GM19043 (cell line): ENCODE measurements at regions not wholly inside any gene's neighbourhood (a gene's known extent, or its start where the extent isn't known, plus 50 kb on each side); places are given as distances from the start of the nearest gene placed in this dataset.
"Not testable (repeated sequence)": the region's sequence is repeated elsewhere in the genome, so short reads cannot be mapped to it uniquely, and the experiment has no call there.

Experiments used
- ATAC-seq: cut with Tn5 transposase; IDR thresholded peaks from one replicate; pipeline ENCODE4 v1.9.1; 2021; ENCODE audit warnings: low read depth; ENCODE audit not compliant: unreplicated experiment

GRCh38 chr11:45392591-45393091, 106.5 kb upstream of the SYT13 start:
- no peak for ATAC-seq

DNA sequence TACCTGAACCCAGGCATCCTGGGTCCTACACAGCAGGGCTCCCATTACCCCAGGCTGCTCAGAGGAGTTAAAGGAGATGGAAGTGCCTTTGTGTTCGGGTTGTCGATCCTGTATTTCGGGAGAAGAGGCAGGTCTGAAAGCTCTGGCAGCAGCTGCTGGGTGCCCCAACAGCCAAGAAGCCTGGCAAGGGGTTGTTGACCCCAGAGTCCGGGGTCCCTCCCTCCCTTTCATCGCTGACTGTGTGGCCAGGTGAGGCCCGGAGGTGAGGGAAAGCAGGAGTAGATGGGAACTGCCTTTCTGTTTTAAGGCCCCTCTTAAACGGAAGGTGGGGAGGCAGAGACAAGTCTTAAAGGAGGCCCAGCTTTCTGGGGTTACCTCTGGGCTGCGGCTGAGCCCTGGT, 106.0 kb upstream of the SYT13 start:
- ATAC-seq, result no peak

GRCh38 chr11:45391168-45391850, 105.2 kb upstream of the SYT13 start:
- no peak for ATAC-seq

DNA sequence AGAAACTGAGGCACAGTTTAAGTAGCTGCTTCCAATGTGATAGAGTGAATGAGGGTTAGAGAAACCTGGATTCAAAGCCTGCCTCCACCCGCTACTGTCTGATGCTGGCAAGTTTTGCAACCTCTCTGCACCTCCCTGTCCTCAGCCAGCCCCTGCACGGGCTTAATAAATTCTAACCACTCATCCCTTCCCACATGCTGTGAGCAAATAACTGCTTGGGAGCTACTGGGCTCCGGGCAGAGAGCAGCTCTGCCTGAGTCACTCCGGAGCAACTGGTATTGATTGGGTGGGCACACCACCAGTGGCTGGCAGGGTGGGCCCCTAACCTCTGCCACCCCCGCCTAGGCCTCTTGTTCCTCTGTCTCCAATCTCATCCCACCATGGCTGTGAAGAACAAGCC, 104.3 kb upstream of the SYT13 start:
- ATAC-seq, result no peak

DNA sequence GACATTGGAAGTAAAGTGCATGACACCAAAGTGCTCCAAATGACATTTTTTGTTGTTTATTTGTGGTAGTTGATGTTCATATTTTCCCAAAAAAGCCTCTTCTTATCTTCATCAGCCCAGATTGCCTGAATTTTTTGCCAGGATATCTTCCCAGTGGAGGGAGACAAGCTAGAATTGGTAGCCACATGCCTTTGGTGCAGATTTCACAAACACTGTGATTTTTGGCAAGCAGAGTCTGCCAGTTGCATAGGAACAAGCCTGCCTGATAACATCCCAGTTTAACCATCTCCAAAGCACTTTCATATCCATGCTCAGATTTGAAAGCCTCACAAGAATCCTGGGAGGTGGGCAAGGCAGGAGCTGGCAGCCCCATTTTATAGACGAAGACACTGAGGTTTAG, 102.3 kb upstream of the SYT13 start:
- ATAC-seq, result no peak

GRCh38 chr11:45387885-45388284, 101.7 kb upstream of the SYT13 start:
- ATAC-seq, result not testable (repeated sequence)

- no peak for ATAC-seq
Measured at GRCh38 chr11:45386972-45387371, 100.8 kb upstream of the SYT13 start.

GRCh38 chr11:45385844-45386243, 99.7 kb upstream of the SYT13 start:
- ATAC-seq, result no peak

- no peak for ATAC-seq
Measured at GRCh38 chr11:45385423-45385822, 99.3 kb upstream of the SYT13 start.

GRCh38 chr11:45384711-45385241, 98.6 kb upstream of the SYT13 start:
- no peak for ATAC-seq

- ATAC-seq, result no peak
Measured at GRCh38 chr11:45384016-45384415, 97.9 kb upstream of the SYT13 start.

DNA sequence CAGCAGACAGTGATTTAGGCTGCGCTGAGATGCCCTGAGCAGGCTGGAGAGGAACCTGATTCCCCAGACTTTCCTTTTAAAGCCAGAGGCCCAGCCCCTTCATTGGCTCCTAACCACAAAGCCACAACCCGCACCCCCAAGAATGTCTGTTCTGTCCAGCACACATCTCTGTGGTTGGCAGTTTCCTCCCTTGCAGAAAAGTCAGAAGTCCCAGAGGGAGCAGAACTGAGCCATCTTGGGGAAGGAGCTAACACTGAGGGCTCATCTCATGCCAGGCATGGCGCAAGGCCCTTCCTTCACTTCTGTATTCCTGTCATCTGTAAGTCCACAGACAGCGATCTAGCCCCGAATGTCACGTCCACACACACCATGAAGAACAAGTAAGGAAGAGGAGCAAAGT, 97.1 kb upstream of the SYT13 start:
- ATAC-seq, result no peak

DNA sequence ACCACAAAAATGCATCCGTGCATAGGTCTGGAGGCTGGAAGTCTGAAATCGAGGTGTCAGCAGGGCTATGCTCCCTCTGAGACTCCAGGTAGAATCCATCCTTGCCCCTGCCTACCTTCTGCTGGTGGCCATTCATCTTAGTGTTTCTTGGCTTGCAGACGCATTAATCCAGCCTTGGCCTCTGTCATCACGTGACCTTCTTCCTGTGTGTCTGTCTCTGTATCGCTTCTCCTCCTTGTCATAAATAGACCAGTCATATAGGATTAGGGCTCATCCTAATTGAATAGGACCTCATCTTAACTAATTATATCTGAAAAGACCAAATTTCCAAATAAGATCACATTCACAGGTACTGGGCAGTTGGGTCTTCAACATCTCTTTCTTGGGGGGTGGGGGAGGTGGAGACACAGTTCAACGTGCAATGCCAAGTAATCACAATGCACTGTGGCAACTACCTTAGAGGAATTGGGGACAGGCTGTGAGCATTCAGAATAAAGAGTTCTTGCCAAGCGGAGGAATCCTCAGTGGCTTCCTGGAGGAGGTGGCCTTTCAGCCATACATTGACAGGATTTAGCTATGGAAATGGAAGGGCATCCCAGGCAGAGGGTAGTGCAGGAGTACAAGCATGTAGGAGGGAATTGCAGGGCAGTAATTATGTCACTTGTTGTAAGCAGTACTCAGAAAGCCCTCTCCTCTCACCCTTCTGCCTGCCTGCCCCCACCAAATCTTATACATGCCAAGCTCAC, 96.2 kb upstream of the SYT13 start:
- ATAC-seq, result no peak

DNA sequence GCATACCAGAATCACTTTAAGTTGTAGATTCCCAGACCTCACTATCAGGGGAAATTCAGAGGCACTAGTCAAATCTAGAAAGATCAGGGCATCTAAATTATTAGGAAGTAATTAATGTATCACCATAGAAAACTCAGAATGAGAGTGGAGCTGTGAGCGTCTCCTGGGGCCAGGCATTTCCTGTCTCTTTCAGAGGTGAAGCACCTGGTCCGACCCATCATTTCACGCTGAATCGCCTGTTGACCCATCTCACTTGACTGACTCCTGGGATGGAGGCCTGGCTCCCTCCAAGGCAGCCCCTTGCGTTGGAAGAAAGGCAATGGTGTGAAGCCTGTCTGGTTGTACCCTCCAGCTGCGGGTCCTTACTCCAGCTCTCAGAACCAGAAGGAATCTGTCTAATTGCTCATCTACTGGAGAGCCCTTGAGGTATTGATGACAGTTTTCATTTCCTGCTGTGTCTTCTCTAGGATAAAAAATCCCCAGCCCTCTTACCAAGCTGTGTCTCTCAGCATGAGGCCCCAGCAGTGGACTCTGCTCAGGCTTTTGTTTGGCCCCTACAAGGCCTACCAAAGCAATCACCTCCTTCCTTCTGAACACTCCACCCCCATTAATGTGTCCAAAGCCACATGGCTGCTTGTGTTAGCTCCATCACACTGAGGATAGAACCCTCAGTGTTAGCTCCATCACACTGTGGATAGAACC, 93.2 kb upstream of the SYT13 start:
- no peak for ATAC-seq

- ATAC-seq, result no peak
Measured at GRCh38 chr11:45378516-45378915, 92.4 kb upstream of the SYT13 start.

DNA sequence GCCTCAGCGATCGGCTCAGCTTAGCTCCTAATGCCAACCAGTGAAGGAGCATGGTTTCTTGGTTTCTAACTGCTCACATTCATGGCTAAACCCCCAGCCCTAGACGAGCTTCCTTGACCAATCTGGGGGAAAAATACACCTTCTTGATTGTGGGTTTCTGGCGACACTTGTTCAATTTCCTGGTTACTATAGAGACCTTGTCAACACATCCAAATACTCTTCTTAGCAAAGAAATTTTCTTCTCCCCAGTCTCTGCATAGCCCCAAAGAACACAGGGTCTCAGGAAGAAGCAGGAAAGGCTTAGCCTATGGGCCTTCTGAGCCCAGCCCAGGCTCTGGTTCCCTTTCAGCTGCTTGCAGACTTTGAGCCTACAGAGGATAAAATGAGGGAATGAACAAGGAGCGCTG, 88.5 kb upstream of the SYT13 start:
- no peak for ATAC-seq

DNA sequence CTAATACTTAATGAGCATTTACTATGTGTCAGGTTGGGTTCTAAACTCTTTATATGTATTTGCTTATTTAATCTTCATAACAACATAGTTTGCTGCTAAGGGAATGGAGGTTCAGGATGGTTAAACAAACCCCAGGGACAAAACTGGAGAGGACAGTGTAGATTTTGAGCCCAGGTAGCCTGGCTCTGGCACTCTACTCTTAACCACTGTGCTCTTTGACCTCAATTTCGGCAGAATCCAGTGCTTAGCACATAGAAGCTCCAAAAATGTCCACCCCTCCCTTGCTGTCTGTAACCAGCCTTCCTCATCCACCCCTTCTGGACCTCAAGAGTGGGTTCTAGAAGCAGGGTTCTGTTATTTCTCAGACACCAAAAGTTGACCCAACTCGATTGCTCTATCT, 88.0 kb upstream of the SYT13 start:
- ATAC-seq, result no peak

DNA sequence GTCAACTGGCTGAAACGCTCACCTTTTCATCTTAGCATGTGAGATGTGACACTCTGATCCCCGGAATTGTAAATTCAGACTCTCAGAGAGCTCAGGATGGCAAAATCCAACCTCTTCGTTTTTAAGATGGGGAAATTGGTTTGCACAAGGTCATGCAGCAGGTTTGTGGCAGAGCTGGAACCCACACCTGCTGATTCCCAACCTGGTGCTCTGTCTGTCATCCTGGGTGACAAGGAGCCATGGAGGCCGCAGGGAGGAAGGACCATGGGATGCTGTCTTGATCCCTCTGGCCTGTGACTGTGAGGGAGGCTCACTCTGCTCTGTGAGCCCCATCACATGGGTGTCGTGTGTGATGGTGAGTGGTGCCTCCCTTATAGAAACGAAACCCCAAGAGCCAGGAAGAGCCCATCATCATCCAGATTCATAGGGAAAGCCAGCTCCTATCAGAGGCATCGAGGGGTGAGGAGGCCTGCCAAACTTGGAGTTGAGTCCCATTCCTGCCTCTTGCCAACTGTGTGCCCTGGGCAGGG, 87.4 kb upstream of the SYT13 start:
- no peak for ATAC-seq

GRCh38 chr11:45372414-45372813, 86.3 kb upstream of the SYT13 start:
- ATAC-seq, result not testable (repeated sequence)

DNA sequence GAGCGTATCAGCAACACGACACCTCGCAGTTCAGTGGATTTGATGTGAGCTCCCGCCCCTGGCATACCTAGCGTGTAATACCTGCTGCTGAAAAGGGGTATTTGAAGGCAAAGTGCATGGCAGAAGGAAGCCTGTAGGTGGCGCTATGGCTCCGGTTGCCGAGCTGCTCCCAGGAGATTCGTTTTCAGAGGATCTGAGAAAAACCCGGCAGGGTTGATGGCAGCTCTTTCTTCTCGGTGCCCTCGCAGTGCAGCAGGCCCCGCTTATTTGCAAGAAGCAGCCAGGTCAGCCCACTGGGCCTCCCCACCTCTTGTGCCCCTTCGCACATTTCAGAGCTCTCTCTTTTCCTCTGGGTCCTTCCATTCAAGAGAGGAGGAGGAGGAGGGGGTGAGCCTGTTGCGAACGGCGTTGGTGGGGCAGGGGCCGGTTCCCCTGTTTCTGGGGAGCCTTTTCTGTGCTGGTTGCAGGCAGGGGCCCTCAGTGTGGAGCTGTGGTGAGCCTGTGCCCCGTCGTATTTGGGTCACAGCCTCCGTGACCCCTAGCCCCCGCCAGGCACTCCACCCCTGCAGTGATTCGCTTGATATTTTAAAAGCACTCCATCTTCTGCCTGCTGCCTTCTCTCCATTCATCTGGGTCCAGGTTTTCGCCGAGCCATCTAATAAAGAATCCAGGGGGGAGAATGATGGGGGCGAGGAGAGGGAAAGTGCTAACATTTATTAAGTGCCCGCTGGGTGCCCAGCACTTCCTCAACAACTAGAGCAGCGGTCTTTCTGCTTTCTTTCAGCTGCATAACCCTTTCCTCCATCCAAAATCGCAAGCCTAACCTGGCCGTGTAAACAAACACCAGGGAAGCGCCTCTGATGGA, 85.3 kb upstream of the SYT13 start:
- no peak for ATAC-seq
